Trophoblast cell (in vitro differentiated cells and primary cell): ENCODE measurements at regions not wholly inside any gene's neighbourhood (a gene's known extent, or its start where the extent isn't known, plus 50 kb on each side); places are given as distances from the start of the nearest gene placed in this dataset.

ENCODE experiments used
- DNase-seq, 2 donors: peaks; one replicate each; pipeline ENCODE4 v3.0.0-alpha.2; 2016
- H2AFZ ChIP-seq: 2 replicates; pipeline ENCODE4 v1.6.1; 2013; ENCODE audit warnings: low read length, moderate library complexity, mild to moderate bottlenecking; ENCODE audit not compliant: insufficient read depth, poor library complexity
- H2AK5ac ChIP-seq: 2 replicates; pipeline ENCODE4 v1.6.1; 2013; ENCODE audit warnings: mild to moderate bottlenecking, low read length
- H2BK120ac ChIP-seq: 2 replicates; pipeline ENCODE4 v1.6.1; 2013; ENCODE audit warnings: low read length, mild to moderate bottlenecking, moderate library complexity; ENCODE audit not compliant: insufficient read depth, poor library complexity
- H2BK12ac ChIP-seq: 2 replicates; pipeline ENCODE4 v1.6.1; 2013; ENCODE audit warnings: mild to moderate bottlenecking, low read length, moderate library complexity
- H2BK5ac ChIP-seq: 2 replicates; pipeline ENCODE4 v1.6.1; 2013; ENCODE audit warnings: low read length, low read depth, moderate library complexity, mild to moderate bottlenecking; ENCODE audit not compliant: poor library complexity
- H3K14ac ChIP-seq: 2 replicates; pipeline ENCODE4 v1.6.1; 2013; ENCODE audit warnings: mild to moderate bottlenecking, low read length
- H3K18ac ChIP-seq: 2 replicates; pipeline ENCODE4 v1.6.1; 2013; ENCODE audit warnings: mild to moderate bottlenecking, low read length
- H3K23ac ChIP-seq: 2 replicates; pipeline ENCODE4 v1.6.1; 2013; ENCODE audit warnings: low read length
- H3K27ac ChIP-seq: 2 replicates; pipeline ENCODE4 v1.5.1; 2013; ENCODE audit warnings: low read depth, mild to moderate bottlenecking, inconsistent platforms, low read length, moderate library complexity
- H3K27me3 ChIP-seq: 2 replicates; pipeline ENCODE4 v1.6.1; 2013; ENCODE audit warnings: inconsistent platforms, mild to moderate bottlenecking, low read length, moderate library complexity; ENCODE audit not compliant: insufficient read depth
- H3K36me3 ChIP-seq, 2 experiments: 1 replicate in 1 of 2; 2 replicates in 1 of 2; pipeline ENCODE4 v1.6.1; 2013; ENCODE audit warnings: low read length in 2 of 2, mild to moderate bottlenecking in 2 of 2, moderate library complexity in 1 of 2; ENCODE audit not compliant: insufficient read depth in 2 of 2, control insufficient read depth in 1 of 2
- H3K4ac ChIP-seq: 2 replicates; pipeline ENCODE4 v1.6.1; 2013; ENCODE audit warnings: low read depth, mild to moderate bottlenecking, low read length, moderate library complexity
- H3K4me1 ChIP-seq, 2 experiments: 1 replicate in 1 of 2; 2 replicates in 1 of 2; pipeline ENCODE4 v1.6.1; 2013; ENCODE audit warnings: low read length in 2 of 2, mild to moderate bottlenecking in 2 of 2, moderate library complexity in 1 of 2; ENCODE audit not compliant: insufficient read depth in 2 of 2, control insufficient read depth in 1 of 2
- H3K4me2 ChIP-seq: 2 replicates; pipeline ENCODE4 v1.6.1; 2013; ENCODE audit warnings: inconsistent platforms, mild to moderate bottlenecking, low read length, moderate library complexity
- H3K4me3 ChIP-seq: 2 replicates; pipeline ENCODE4 v1.5.1; 2013; ENCODE audit warnings: mild to moderate bottlenecking, low read depth, low read length, inconsistent platforms
- H3K79me1 ChIP-seq: one replicate; pipeline ENCODE4 v1.6.1; 2013; ENCODE audit warnings: low read length
- H3K79me2 ChIP-seq: 2 replicates; pipeline ENCODE4 v1.6.1; 2013; ENCODE audit warnings: low read length, mild to moderate bottlenecking; ENCODE audit not compliant: control insufficient read depth, insufficient read depth, poor library complexity
- H3K9ac ChIP-seq: 2 replicates; pipeline ENCODE4 v1.6.1; 2013; ENCODE audit warnings: mild to moderate bottlenecking, low read length
- H3K9me3 ChIP-seq: 2 replicates; pipeline ENCODE4 v1.6.1; 2013; ENCODE audit warnings: low read depth, mild to moderate bottlenecking, control low read depth, inconsistent platforms, low read length; ENCODE audit not compliant: insufficient read depth
- H4K12ac ChIP-seq: 2 replicates; pipeline ENCODE4 v1.6.1; 2013; ENCODE audit warnings: low read depth, mild to moderate bottlenecking, low read length, moderate library complexity
- H4K8ac ChIP-seq: 2 replicates; pipeline ENCODE4 v1.6.1; 2013; ENCODE audit warnings: low read depth, mild to moderate bottlenecking, low read length, moderate library complexity
- H4K91ac ChIP-seq: one replicate; pipeline ENCODE4 v1.6.1; 2013; ENCODE audit warnings: low read depth, mild to moderate bottlenecking, low read length, moderate library complexity
- WGBS: extraction: QIAGEN DNeasy Blood & Tissue Kit; methylation state at CpG from one replicate; pipeline ENCODE4 v1.1.7; 2013; ENCODE audit warnings: missing lambda C conversion rate; ENCODE audit not compliant: insufficient read length, insufficient coverage; ENCODE audit errors: extremely low coverage; 5-methylcytosine and 5-hydroxymethylcytosine counted together

DNA sequence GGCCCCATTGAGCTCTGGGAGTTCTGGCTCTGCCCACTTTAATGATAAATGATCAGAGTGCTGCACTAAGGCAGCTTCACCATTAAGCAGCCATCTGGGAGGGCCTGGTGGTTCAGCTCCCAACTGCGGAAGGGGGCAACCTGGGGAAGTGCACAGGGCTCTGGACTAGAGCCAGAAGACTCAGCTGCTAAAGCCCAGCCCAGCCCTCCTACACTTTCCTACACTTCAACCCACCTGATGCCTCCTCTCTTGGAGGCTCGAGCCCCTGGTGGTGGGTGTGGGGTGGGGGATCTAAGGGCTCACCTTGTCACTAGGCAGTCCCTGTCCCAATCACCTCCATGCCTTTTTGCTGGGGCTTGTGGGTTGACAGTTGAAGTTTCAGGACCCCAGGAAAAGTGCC, 60.6 kb upstream of the ANTXRL start:
- WGBS, result no CpG with 5 or more reads among the region's 2 CpGs
- Histone ChIP-seq H2BK5ac (no peak overlapping the region), H3K23ac (no peak overlapping the region), H2AK5ac (no peak overlapping the region), H3K79me2 (no peaks in the 10 kb centered on the region), H4K91ac (no peak overlapping the region), H3K4ac (no peak overlapping the region), H3K36me3 (no peaks in the 10 kb centered on the region), H2BK12ac (no peak overlapping the region), H3K4me2 (no peak overlapping the region), H3K9ac (no peak overlapping the region), H3K79me1 (no peaks in the 10 kb centered on the region), H3K9me3 (peaks cover 12% of the 10 kb centered on the region), H4K12ac (no peak overlapping the region), H3K27ac (no peak overlapping the region), H2BK120ac (no peak overlapping the region), H3K27me3 (no peaks in the 10 kb centered on the region), H2AFZ (no peak overlapping the region), H3K14ac (no peak overlapping the region), H3K4me3 (no peak overlapping the region), H3K18ac (no peak overlapping the region), H4K8ac (no peak overlapping the region), H3K4me1 (peaks cover 4% of the 10 kb centered on the region in 2 experiments)
- no peak for DNase-seq

DNA sequence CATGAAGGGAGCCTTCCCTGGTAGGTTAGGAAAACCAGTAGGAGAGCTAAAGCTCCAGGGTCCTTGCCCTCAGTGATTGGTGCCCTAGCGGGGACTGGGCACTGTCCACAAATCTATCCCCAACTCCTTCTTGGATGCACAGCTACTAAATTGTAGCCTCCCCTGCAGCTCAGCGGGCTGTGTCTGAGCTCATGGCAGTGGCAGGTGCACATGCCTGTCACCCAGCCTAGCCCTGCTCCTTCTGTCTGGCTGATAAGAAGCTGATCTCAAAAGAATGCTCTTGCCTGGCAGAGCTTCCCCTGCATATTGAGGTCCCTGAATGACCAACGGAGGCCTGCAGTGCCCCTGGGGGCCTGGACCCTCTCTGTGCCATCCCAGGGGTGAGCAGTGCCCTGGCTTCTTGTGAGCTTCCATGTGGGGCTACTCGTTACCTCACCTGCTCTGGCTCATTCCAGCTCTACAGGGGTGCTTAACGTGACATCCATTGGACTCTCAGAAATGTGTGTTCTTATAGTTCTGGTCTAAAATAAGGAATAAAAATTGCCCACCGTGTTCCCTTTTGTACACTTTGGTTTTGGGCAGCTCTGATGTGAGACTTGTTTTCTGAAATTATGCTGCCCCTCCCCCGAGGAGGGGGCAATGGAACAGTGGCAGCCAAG, 59.8 kb upstream of the ANTXRL start:
- Histone ChIP-seq H3K36me3 (no peaks in the 10 kb centered on the region), H2BK120ac (no peak overlapping the region), H3K79me1 (no peaks in the 10 kb centered on the region), H3K23ac (no peak overlapping the region), H2BK12ac (no peak overlapping the region), H3K9ac (no peak overlapping the region), H4K8ac (no peak overlapping the region), H3K4ac (no peak overlapping the region), H3K18ac (no peak overlapping the region), H3K27ac (no peak overlapping the region), H3K4me2 (no peak overlapping the region), H2AK5ac (no peak overlapping the region), H3K27me3 (no peaks in the 10 kb centered on the region), H3K79me2 (no peaks in the 10 kb centered on the region), H4K91ac (no peak overlapping the region), H3K14ac (no peak overlapping the region), H3K4me1 (peaks cover 4% of the 10 kb centered on the region in 2 experiments), H3K9me3 (peaks cover 12% of the 10 kb centered on the region), H2BK5ac (no peak overlapping the region), H2AFZ (no peak overlapping the region), H4K12ac (no peak overlapping the region), H3K4me3 (no peak overlapping the region)
- WGBS, result no CpG with 5 or more reads among the region's 7 CpGs
- no peak for DNase-seq

DNA sequence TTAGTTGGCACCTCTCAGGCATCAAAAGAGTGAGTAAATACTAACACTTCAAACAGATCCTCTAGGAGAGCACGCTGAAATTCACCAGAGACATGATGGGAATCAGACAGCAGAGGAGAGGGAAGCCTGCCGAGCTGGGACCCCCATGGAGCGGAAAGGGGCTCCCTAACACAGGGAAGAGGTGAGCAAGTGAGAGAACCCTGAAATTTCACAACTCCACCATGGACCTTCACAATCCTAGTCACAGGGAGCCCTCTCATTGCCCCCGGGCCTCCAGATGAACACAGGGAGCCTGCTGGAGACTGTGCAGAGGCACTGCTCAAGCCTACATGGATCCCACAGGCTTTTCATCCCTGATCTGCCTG, 59.2 kb upstream of the ANTXRL start:
- H3K4me3 ChIP-seq, result no peak overlapping the region
- WGBS, result no CpG with 5 or more reads among the region's 4 CpGs

DNA sequence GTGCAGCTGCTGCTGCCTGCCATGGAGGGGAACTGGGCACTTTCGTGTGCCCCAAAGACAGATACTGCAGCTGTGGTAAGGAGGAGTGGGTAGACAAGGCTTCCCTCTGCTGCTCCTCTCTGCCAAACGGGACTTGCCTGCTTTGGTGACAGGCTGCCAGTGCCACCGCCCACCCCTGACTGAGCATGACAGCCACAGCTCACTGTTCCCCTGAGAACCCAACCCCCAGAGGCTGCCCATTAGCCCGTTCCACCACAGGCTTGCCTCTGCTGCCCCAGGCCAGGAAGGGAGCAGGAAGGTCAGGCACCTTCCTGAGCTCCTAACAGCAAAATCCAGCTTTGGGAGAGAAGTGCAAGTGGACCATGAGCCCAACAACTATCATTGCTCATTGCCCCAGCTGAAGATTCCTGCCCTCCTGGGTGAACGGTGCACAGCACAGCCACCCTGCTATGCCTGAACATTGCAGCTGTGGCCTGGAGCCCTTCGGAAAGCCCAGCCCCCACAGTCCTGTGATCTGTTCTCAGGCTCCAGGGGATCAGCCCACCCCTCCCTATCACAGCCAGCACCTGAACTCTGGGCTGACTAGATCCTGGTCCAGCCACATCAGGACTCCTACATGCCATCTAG, 58.7 kb upstream of the ANTXRL start:
- peak overlapping the region; percentile 20 for H2BK12ac ChIP-seq
- H3K4me2 ChIP-seq, result no peak overlapping the region
- no peaks in the 10 kb centered on the region for H3K36me3 ChIP-seq
- no peak overlapping the region for H2BK5ac ChIP-seq
- WGBS, result no CpG with 5 or more reads among the region's 6 CpGs
- DNase-seq, result no peak
- H3K23ac ChIP-seq, result no peak overlapping the region
- H2BK120ac ChIP-seq, result no peak overlapping the region
- H3K4me3 ChIP-seq, result no peak overlapping the region
- H4K8ac ChIP-seq, result no peak overlapping the region
- H3K79me2 ChIP-seq, result no peaks in the 10 kb centered on the region
- H3K9ac ChIP-seq, result no peak overlapping the region
- H3K4me1 ChIP-seq, result peaks cover 4% of the 10 kb centered on the region in 2 experiments
- H3K4ac ChIP-seq, result no peak overlapping the region
- H3K27ac ChIP-seq, result no peak overlapping the region
- peak overlapping the region; percentile 6 for H2AK5ac ChIP-seq
- H3K9me3 ChIP-seq, result peaks cover 10% of the 10 kb centered on the region
- H4K12ac ChIP-seq, result no peak overlapping the region
- no peak overlapping the region for H2AFZ ChIP-seq
- no peaks in the 10 kb centered on the region for H3K27me3 ChIP-seq
- H3K18ac ChIP-seq, result no peak overlapping the region
- H3K14ac ChIP-seq, result no peak overlapping the region
- H4K91ac ChIP-seq, result no peak overlapping the region
- no peaks in the 10 kb centered on the region for H3K79me1 ChIP-seq

More for the DNA sequence above, 59.2 kb upstream of the ANTXRL start:
- Histone ChIP-seq H4K8ac (no peak overlapping the region), H2BK12ac (peak overlapping the region; percentile 20), H3K79me1 (no peaks in the 10 kb centered on the region), H3K79me2 (no peaks in the 10 kb centered on the region), H3K18ac (no peak overlapping the region), H2AK5ac (peak overlapping the region; percentile 6), H3K4ac (no peak overlapping the region), H3K23ac (no peak overlapping the region), H3K36me3 (no peaks in the 10 kb centered on the region), H4K12ac (no peak overlapping the region), H3K4me1 (peaks cover 4% of the 10 kb centered on the region in 2 experiments), H3K9ac (no peak overlapping the region), H2AFZ (no peak overlapping the region), H3K9me3 (peaks cover 12% of the 10 kb centered on the region), H2BK120ac (no peak overlapping the region), H3K14ac (no peak overlapping the region), H3K27me3 (no peaks in the 10 kb centered on the region), H3K4me2 (no peak overlapping the region), H4K91ac (no peak overlapping the region), H3K27ac (no peak overlapping the region), H2BK5ac (no peak overlapping the region)
- DNase-seq, result no peak
